ENCODE measurements at regions not wholly inside any gene's neighbourhood (a gene's known extent, or its start where the extent isn't known, plus 50 kb on each side); places are given as distances from the start of the nearest gene placed in this dataset.

- no peaks in the 10 kb centered on the region for H3K4me1 ChIP-seq
- TF ChIP-seq CTCF (IDR thresholded peaks at IDR 0.05) (no peak), POLR2A (IDR thresholded peaks at IDR 0.05) (no peak)
- ATAC-seq: no peak
- intact Hi-C loops (cut with DNase I): no loop called here
- DNase-seq: no peak
- no peaks in the 10 kb centered on the region for H3K36me3 ChIP-seq (replicated peaks in 1 of 2; ENCODE audit: insufficient read depth in 1 of 2, low read depth in 2 of 2)
- no peaks in the 10 kb centered on the region for H3K27me3 ChIP-seq
- H3K9me3 ChIP-seq: no peaks in the 10 kb centered on the region
- no peak overlapping the region for H3K4me3 ChIP-seq
- WGBS, 2 donors: 34 to 38% methylated on average over 1 of the region's 1 CpG
- no peak overlapping the region for H3K27ac ChIP-seq
These were observed 286.2 kb upstream of the OLFM3 start for GRCh38 chr1:102282955-102283354.

GRCh38 chr1:102262994-102263393, 266.3 kb upstream of the OLFM3 start:
- no peak overlapping the region for H3K4me3 ChIP-seq
- intact Hi-C loops (cut with DNase I): no loop called here
- H3K27ac ChIP-seq: no peak overlapping the region
- DNase-seq (no peak), ATAC-seq (no peak)
- no peaks in the 10 kb centered on the region for H3K27me3 ChIP-seq
- no peak for TF ChIP-seq POLR2A (IDR thresholded peaks at IDR 0.05)
- no peak for TF ChIP-seq CTCF (IDR thresholded peaks at IDR 0.05)
- H3K36me3 ChIP-seq (replicated peaks in 1 of 2; ENCODE audit: insufficient read depth in 1 of 2, low read depth in 2 of 2): no peaks in the 10 kb centered on the region
- H3K9me3 ChIP-seq: no peaks in the 10 kb centered on the region
- no peaks in the 10 kb centered on the region for H3K4me1 ChIP-seq

- no peaks in the 10 kb centered on the region for H3K9me3 ChIP-seq
- no peak for DNase-seq
- intact Hi-C loops (cut with DNase I): no loop called here
- H3K27ac ChIP-seq: no peak overlapping the region
- no peak overlapping the region for H3K4me3 ChIP-seq
- WGBS, 2 donors: 56 to 63% methylated on average over 4 of the region's 4 CpGs
- H3K36me3 ChIP-seq (replicated peaks in 1 of 2; ENCODE audit: insufficient read depth in 1 of 2, low read depth in 2 of 2): no peaks in the 10 kb centered on the region
- TF ChIP-seq POLR2A (IDR thresholded peaks at IDR 0.05) (no peak), CTCF (IDR thresholded peaks at IDR 0.05) (no peak)
- H3K27me3 ChIP-seq: no peaks in the 10 kb centered on the region
- H3K4me1 ChIP-seq: no peaks in the 10 kb centered on the region
- ATAC-seq: no peak
These were observed 256.2 kb upstream of the OLFM3 start for GRCh38 chr1:102252731-102253505.

GRCh38 chr1:102241431-102242338, 245.0 kb upstream of the OLFM3 start:
- WGBS, 2 donors: 57 to 69% methylated on average over 4 of the region's 4 CpGs
- H3K9me3 ChIP-seq: no peaks in the 10 kb centered on the region
- no peaks in the 10 kb centered on the region for H3K27me3 ChIP-seq
- no peak for ATAC-seq
- DNase-seq: no peak
- H3K27ac ChIP-seq: no peak overlapping the region
- H3K36me3 ChIP-seq (replicated peaks in 1 of 2; ENCODE audit: insufficient read depth in 1 of 2, low read depth in 2 of 2): no peaks in the 10 kb centered on the region
- no peaks in the 10 kb centered on the region for H3K4me1 ChIP-seq
- intact Hi-C loops (cut with DNase I): no loop called here
- TF ChIP-seq CTCF (IDR thresholded peaks at IDR 0.05): no peak
- no peak for TF ChIP-seq POLR2A (IDR thresholded peaks at IDR 0.05)
- no peak overlapping the region for H3K4me3 ChIP-seq
